ENCODE measurements at regions not wholly inside any gene's neighbourhood (a gene's known extent, or its start where the extent isn't known, plus 50 kb on each side); places are given as distances from the start of the nearest gene placed in this dataset.

DNA sequence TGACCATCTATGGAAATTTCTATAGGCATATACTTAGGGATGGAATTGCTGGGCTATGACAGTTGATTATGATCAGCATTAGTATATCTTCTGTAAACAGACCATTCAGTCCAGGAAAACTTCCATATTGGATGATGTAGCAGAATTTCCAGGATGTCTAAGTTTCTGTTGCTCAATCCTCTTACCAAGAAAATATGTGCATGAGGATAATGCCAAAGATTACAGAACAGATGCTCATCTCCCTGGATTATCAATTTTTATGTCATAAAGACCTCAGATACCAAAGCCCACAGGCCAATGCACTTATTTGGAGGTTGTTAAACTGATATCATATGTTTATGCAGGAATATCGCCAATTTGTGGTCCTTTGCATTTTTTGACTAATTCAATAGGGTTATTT, 354.4 kb upstream of the FLRT2 start:
- intact Hi-C loops (cut with DNase I; ENCODE audit: low total_unique reads) = no loop called here
- TF ChIP-seq, protein P1, sequence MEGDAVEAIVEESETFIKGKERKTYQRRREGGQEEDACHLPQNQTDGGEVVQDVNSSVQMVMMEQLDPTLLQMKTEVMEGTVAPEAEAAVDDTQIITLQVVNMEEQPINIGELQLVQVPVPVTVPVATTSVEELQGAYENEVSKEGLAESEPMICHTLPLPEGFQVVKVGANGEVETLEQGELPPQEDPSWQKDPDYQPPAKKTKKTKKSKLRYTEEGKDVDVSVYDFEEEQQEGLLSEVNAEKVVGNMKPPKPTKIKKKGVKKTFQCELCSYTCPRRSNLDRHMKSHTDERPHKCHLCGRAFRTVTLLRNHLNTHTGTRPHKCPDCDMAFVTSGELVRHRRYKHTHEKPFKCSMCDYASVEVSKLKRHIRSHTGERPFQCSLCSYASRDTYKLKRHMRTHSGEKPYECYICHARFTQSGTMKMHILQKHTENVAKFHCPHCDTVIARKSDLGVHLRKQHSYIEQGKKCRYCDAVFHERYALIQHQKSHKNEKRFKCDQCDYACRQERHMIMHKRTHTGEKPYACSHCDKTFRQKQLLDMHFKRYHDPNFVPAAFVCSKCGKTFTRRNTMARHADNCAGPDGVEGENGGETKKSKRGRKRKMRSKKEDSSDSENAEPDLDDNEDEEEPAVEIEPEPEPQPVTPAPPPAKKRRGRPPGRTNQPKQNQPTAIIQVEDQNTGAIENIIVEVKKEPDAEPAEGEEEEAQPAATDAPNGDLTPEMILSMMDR (IDR thresholded peaks at IDR 0.05) = no peak
- TF ChIP-seq POLR2A (IDR thresholded peaks at IDR 0.05) = no peak
- no peak for DNase-seq (ENCODE audit: low spot score in 2 of 2)
- WGBS, 2 donors = 90 to 92% methylated on average over 1 of the region's 1 CpG
- H3K4me3 ChIP-seq (ENCODE audit: low read depth, poor library complexity, severe bottlenecking) = no peak overlapping the region

DNA sequence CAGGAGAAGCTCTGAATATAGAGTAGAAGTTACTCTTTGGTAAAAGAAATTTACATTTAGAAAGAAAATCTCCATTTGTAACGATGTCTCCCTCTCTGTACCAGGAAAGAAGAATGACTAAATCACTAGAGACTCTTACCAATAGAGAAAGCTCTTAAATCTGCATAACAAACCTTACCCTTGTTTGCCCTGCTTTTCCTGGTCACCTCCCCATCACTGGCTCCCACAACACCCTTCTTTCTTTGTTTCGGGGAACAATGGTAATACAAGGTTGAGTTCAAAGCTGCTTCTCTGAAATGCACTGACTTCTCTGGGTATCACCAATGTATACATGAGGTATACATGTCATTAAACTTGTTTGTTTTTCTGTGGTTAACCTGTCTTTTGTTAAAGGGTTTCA, 351.1 kb upstream of the FLRT2 start:
- no peak for TF ChIP-seq POLR2A (IDR thresholded peaks at IDR 0.05)
- TF ChIP-seq, protein P1 (IDR thresholded peaks at IDR 0.05) = no peak
- WGBS, 2 donors = 92 to 93% methylated on average over 2 of the region's 2 CpGs
- intact Hi-C loops (cut with DNase I; ENCODE audit: low total_unique reads) = no loop called here

DNA sequence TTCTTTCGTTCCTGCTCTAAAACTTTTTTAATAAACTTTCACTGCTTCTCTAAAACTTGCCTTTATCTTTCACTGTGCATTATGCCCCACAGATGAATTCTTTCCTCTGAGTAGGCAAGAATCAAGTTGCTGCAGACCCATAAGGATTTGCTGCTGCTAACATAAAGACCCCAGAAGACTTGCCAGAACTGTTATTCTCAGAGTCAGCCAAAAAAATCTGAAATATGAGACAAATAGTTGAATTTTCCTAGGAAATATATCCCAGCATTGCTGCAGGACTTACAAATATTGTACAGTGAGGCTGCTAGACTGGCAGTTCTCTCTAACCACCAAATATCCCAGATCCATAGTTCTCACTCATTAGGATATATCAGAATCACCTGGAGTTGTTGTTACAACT, 349.1 kb upstream of the FLRT2 start:
- DNase-seq (ENCODE audit: low spot score in 2 of 2) = no peak
- WGBS, 2 donors = 67 to 72% methylated on average over 1 of the region's 1 CpG
- intact Hi-C loops (cut with DNase I; ENCODE audit: low total_unique reads) = no loop called here
- no peak overlapping the region for H3K4me3 ChIP-seq (ENCODE audit: low read depth, poor library complexity, severe bottlenecking)
- TF ChIP-seq, protein P1 (IDR thresholded peaks at IDR 0.05) = no peak
- TF ChIP-seq POLR2A (IDR thresholded peaks at IDR 0.05) = no peak

More for the DNA sequence above, 351.1 kb upstream of the FLRT2 start:
- DNase-seq (ENCODE audit: low spot score in 2 of 2) = no peak
- no peak overlapping the region for H3K4me3 ChIP-seq (ENCODE audit: low read depth, poor library complexity, severe bottlenecking)

DNA sequence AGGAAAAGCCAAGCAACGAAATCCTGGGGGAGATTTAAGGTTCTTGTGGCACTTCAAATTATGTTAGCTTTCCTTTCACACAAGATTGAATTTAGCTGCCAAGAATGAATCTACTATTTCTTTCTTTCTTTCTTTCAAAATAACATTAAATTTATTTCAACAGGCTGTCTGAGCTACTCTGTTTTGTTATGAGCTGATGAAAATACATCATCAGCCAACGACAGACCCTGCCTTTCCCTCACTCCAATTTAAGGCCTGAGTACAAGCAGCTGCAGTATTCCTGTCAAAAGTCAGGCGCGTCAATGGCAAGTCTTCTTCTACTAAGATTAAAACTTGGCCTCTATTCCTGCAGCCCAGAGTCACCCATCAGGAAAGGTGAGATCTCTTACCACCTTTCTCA, 347.7 kb upstream of the FLRT2 start:
- intact Hi-C loops (cut with DNase I; ENCODE audit: low total_unique reads) = no loop called here
- no peak for TF ChIP-seq POLR2A (IDR thresholded peaks at IDR 0.05)
- TF ChIP-seq, protein P1 (IDR thresholded peaks at IDR 0.05) = no peak
- DNase-seq (ENCODE audit: low spot score in 2 of 2) = no peak
- 42 to 50% methylated on average over 4 of the region's 4 CpGs for WGBS, 2 donors
- H3K4me3 ChIP-seq (ENCODE audit: low read depth, poor library complexity, severe bottlenecking) = no peak overlapping the region

DNA sequence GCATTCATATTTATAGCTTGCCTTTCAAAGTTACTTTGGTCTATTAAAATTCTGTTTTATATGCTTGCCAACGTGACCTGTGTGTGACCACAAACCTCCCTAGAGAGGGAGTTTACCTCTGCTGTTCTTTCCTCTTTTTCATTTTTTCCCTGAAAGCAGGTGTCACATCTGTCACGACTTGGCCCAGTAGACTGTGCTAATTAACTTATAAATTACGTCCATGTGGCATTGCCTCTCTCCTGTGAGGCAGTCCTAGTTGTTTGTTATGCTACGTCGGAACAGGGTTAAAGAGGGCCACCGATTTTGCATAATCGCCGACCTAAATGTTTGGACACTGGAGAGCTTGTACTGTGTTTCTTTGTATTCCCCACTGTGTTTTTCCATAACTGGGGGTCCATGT, 343.9 kb upstream of the FLRT2 start:
- intact Hi-C loops (cut with DNase I; ENCODE audit: low total_unique reads) = no loop called here
- no peak for DNase-seq (ENCODE audit: low spot score in 2 of 2)
- H3K4me3 ChIP-seq (ENCODE audit: low read depth, poor library complexity, severe bottlenecking) = no peak overlapping the region
- 82 to 83% methylated on average over 8 of the region's 8 CpGs for WGBS, 2 donors
- TF ChIP-seq, protein P1 (IDR thresholded peaks at IDR 0.05) = no peak
- no peak for TF ChIP-seq POLR2A (IDR thresholded peaks at IDR 0.05)

DNA sequence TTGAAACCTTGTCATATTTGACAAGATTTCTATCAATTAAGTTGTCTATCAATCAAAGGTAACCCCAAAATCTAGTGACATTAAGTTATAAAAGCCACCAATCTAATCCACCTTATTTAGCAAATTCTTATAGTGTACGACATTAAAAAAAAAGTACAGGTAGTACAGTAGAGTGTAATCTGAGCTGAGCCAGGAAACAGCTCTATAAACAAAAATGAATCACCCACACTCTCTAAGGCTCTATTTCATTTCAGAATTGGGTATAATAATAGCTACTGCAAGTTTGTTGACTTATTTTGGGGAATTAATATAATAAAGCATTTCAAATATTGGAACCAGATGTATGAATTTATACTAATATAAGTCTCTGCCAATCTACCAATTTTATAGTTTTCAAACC, 342.4 kb upstream of the FLRT2 start:
- no peak for DNase-seq (ENCODE audit: low spot score in 2 of 2)
- TF ChIP-seq POLR2A (IDR thresholded peaks at IDR 0.05) = no peak
- TF ChIP-seq, protein P1 (IDR thresholded peaks at IDR 0.05) = no peak
- WGBS, 2 donors = 55 to 64% methylated on average over 1 of the region's 1 CpG
- no peak overlapping the region for H3K4me3 ChIP-seq (ENCODE audit: low read depth, poor library complexity, severe bottlenecking)
- intact Hi-C loops (cut with DNase I; ENCODE audit: low total_unique reads) = no loop called here
